ENCODE measurements at regions not wholly inside any gene's neighbourhood (a gene's known extent, or its start where the extent isn't known, plus 50 kb on each side); places are given as distances from the start of the nearest gene placed in this dataset.

DNA sequence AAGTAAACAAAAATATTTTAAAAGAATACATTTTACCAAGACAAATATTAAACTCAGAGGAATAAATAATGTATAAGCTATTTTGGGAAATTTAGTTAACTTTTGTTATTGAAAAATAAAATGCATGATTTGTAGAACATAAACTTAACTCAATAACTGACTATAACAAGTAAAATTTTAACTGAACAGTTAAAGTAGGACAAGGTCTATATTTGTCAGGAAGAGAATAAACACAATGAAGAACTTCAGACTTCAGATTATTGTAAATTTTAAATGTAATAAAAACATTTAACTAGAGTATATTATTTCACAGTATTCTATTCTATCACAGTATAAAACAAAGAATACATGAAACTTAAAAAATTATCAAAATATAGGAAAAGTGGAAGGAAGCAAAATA is 948.8 kb upstream of the USP15 start:
- no peak overlapping the region for H3K27ac ChIP-seq (ENCODE audit: insufficient read depth, low read length)
- no peak for DNase-seq (ENCODE audit: low read depth in 2 of 2)
- TF ChIP-seq, protein P1, sequence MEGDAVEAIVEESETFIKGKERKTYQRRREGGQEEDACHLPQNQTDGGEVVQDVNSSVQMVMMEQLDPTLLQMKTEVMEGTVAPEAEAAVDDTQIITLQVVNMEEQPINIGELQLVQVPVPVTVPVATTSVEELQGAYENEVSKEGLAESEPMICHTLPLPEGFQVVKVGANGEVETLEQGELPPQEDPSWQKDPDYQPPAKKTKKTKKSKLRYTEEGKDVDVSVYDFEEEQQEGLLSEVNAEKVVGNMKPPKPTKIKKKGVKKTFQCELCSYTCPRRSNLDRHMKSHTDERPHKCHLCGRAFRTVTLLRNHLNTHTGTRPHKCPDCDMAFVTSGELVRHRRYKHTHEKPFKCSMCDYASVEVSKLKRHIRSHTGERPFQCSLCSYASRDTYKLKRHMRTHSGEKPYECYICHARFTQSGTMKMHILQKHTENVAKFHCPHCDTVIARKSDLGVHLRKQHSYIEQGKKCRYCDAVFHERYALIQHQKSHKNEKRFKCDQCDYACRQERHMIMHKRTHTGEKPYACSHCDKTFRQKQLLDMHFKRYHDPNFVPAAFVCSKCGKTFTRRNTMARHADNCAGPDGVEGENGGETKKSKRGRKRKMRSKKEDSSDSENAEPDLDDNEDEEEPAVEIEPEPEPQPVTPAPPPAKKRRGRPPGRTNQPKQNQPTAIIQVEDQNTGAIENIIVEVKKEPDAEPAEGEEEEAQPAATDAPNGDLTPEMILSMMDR (conservative IDR thresholded peaks at IDR 0.05 in 1 of 2, IDR thresholded peaks at IDR 0.05 in 1 of 2; ENCODE audit: low read depth in 1 of 2, low read length in 2 of 2), result no peak

DNA sequence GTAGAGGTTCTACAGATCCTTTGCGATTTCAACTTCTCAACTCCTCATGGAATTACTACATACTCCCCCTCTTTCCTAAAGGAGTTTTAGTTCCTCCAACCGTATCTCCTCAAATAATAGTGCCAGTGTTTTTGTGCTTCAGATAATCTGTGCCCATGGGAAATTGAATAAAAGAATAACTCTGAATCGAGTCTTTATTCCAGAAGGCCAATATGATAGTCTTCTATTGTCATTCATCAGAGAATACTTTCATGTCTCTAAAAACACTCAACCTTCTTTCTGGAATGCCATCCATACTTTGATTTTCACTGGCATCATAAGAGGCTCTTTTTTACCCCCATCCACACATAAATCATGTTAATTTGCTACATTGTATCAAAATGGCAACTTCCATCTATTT is 911.3 kb upstream of the USP15 start:
- Histone ChIP-seq H3K36me3 (ENCODE audit: control insufficient read depth, insufficient read depth, low read length) (no peaks in the 10 kb centered on the region), H3K79me2 (ENCODE audit: control insufficient read depth, insufficient read depth, low read length) (no peaks in the 10 kb centered on the region), H3K9ac (ENCODE audit: insufficient read depth, low read length) (no peak overlapping the region), H3K9me3 (ENCODE audit: control insufficient read depth, insufficient read depth, low read depth, low read length) (no peaks in the 10 kb centered on the region), H3K4me1 (ENCODE audit: control insufficient read depth, extremely low read depth, insufficient read depth, low read length) (no peaks in the 10 kb centered on the region), H2AFZ (ENCODE audit: low read length) (no peak overlapping the region), H4K20me1 (ENCODE audit: control insufficient read depth, extremely low read depth, insufficient read depth, low read length) (no peaks in the 10 kb centered on the region), H3K4me3 (replicated peaks in 1 of 4; ENCODE audit: control extremely low read depth in 1 of 4, insufficient read depth in 1 of 4, low read depth in 3 of 4, low read length in 4 of 4) (no peak overlapping the region), H3K27ac (ENCODE audit: insufficient read depth, low read length) (no peak overlapping the region), H3K4me2 (ENCODE audit: extremely low read depth, insufficient read depth, low read length) (no peak overlapping the region), H3K27me3 (ENCODE audit: control insufficient read depth, insufficient read depth, low read length) (no peaks in the 10 kb centered on the region)
- TF ChIP-seq EZH2 (IDR thresholded peaks at IDR 0.05; ENCODE audit: low read length, missing control alignments), result no peak
- TF ChIP-seq, protein P1 (conservative IDR thresholded peaks at IDR 0.05 in 1 of 2, IDR thresholded peaks at IDR 0.05 in 1 of 2; ENCODE audit: low read depth in 1 of 2, low read length in 2 of 2), result no peak
- DNase-seq (ENCODE audit: low read depth in 2 of 2), result no peak

More for the DNA sequence above, 948.8 kb upstream of the USP15 start:
- Histone ChIP-seq H3K9me3 (ENCODE audit: control insufficient read depth, insufficient read depth, low read depth, low read length) (no peaks in the 10 kb centered on the region), H3K4me2 (ENCODE audit: extremely low read depth, insufficient read depth, low read length) (no peak overlapping the region), H2AFZ (ENCODE audit: low read length) (no peak overlapping the region), H3K4me3 (replicated peaks in 1 of 4; ENCODE audit: control extremely low read depth in 1 of 4, insufficient read depth in 1 of 4, low read depth in 3 of 4, low read length in 4 of 4) (no peak overlapping the region), H3K36me3 (ENCODE audit: control insufficient read depth, insufficient read depth, low read length) (no peaks in the 10 kb centered on the region), H4K20me1 (ENCODE audit: control insufficient read depth, extremely low read depth, insufficient read depth, low read length) (no peaks in the 10 kb centered on the region), H3K27me3 (ENCODE audit: control insufficient read depth, insufficient read depth, low read length) (no peaks in the 10 kb centered on the region), H3K79me2 (ENCODE audit: control insufficient read depth, insufficient read depth, low read length) (no peaks in the 10 kb centered on the region), H3K9ac (ENCODE audit: insufficient read depth, low read length) (no peak overlapping the region), H3K4me1 (ENCODE audit: control insufficient read depth, extremely low read depth, insufficient read depth, low read length) (no peaks in the 10 kb centered on the region)

DNA sequence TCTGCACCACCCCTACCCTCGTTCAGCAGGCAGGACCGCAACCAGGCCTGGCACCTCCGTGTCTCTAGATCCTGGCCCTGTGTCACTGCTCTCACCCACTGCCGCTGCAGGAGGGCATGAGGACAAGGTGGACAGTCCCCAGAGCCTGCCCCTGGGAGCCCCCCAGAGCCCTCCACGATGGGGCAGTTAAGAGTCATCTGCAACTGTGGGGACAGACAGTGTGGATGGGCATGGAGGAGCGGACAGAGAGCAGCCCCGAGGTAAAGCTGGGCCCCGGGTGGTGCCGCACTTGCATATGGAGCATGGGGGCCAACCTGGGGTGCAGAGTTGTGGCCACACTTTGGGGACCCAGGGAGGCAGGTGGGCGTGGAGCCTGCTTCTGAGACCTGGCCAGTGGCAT is 905.1 kb upstream of the USP15 start:
- Histone ChIP-seq H3K27ac (ENCODE audit: insufficient read depth, low read length) (no peak overlapping the region), H3K9ac (ENCODE audit: insufficient read depth, low read length) (no peak overlapping the region), H4K20me1 (ENCODE audit: control insufficient read depth, extremely low read depth, insufficient read depth, low read length) (no peaks in the 10 kb centered on the region), H3K36me3 (ENCODE audit: control insufficient read depth, insufficient read depth, low read length) (no peaks in the 10 kb centered on the region), H3K79me2 (ENCODE audit: control insufficient read depth, insufficient read depth, low read length) (no peaks in the 10 kb centered on the region), H3K9me3 (ENCODE audit: control insufficient read depth, insufficient read depth, low read depth, low read length) (no peaks in the 10 kb centered on the region), H3K4me2 (ENCODE audit: extremely low read depth, insufficient read depth, low read length) (no peak overlapping the region), H2AFZ (ENCODE audit: low read length) (no peak overlapping the region), H3K4me1 (ENCODE audit: control insufficient read depth, extremely low read depth, insufficient read depth, low read length) (no peaks in the 10 kb centered on the region), H3K4me3 (replicated peaks in 1 of 4; ENCODE audit: control extremely low read depth in 1 of 4, insufficient read depth in 1 of 4, low read depth in 3 of 4, low read length in 4 of 4) (no peak overlapping the region), H3K27me3 (ENCODE audit: control insufficient read depth, insufficient read depth, low read length) (no peaks in the 10 kb centered on the region)
- DNase-seq (ENCODE audit: low read depth in 2 of 2), result no peak
- TF ChIP-seq EZH2 (IDR thresholded peaks at IDR 0.05; ENCODE audit: low read length, missing control alignments), result no peak
- TF ChIP-seq, protein P1 (conservative IDR thresholded peaks at IDR 0.05 in 1 of 2, IDR thresholded peaks at IDR 0.05 in 1 of 2; ENCODE audit: low read depth in 1 of 2, low read length in 2 of 2), result no peak

Data from fibroblast of lung (primary cell).